Dendritic cell treated with granulocyte-macrophage colony-stimulating factor and Interleukin-4, amounts not matched to agents 40 ng/mL and 50 ng/mL, for 4 days (primary cell): ENCODE measurements at regions not wholly inside any gene's neighbourhood (a gene's known extent, or its start where the extent isn't known, plus 50 kb on each side); places are given as distances from the start of the nearest gene placed in this dataset.

Source experiments
- H3K27ac Mint-ChIP-seq: one replicate; pipeline ENCODE4 v1.8.0; 2022; ENCODE audit warnings: mild to moderate bottlenecking, mixed read lengths
- H3K27me3 Mint-ChIP-seq: one replicate; pipeline ENCODE4 v1.8.0; 2022; ENCODE audit warnings: mild to moderate bottlenecking, mixed read lengths
- H3K36me3 Mint-ChIP-seq: one replicate; pipeline ENCODE4 v1.8.0; 2022; ENCODE audit warnings: low read depth, mixed read lengths
- H3K4me1 Mint-ChIP-seq: one replicate; pipeline ENCODE4 v1.8.0; 2022; ENCODE audit warnings: low read depth, mixed read lengths
- H3K4me3 Mint-ChIP-seq: one replicate; pipeline ENCODE4 v1.8.0; 2022; ENCODE audit warnings: mild to moderate bottlenecking, moderate library complexity, mixed read lengths
- H3K9me3 Mint-ChIP-seq: one replicate; pipeline ENCODE4 v1.8.0; 2022; ENCODE audit warnings: mixed read lengths
- intact Hi-C: fragments of 100-400 bp; cut with micrococcal nuclease; formaldehyde crosslinking; loops from one replicate; pipeline ENCODE4 v1.15.0; 2022

DNA sequence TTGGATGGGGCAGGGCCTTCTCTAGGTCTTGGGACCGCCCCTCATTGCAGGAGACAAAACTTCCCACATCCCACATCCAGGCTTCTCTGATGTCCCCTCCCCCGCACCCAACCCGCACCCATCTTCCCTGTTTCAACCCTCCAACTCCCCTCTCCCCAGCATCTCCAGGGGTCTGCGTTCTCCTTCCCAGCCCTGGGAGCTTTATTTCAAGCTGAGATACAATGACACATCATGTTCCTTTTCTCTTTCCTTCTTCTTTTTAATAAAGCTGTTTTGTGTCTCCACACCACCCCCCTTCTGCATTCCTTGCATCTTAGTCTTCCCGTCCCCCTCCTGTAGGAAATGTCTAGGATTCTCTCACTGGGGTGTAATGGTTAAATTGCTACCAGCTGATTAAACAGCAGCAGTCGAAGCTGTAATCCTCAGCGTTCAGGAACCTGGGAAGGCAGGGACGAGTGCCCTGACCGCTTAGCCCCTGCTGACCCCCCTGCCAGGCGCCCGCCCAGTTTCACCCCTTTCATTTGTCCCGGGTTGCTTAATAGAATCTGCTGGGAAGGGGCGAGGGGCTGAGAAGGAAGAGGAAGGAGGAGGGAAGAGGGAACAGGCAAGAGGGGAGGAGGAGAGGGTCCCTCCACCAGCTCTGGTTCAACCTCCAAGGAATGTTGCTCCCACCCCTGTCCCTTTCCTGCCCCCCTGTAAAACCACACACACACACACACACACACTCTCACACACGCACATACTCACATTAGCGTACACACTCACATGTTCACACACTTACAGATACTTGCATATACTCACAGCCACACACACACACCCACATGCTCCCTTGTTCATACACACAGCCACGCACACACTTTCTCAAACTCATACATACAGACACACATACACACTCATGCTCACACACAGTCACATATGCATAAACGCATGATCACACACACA lies 104.5 kb upstream of the MED13L start:
- no peak overlapping the region for H3K4me3 Mint-ChIP-seq
- intact Hi-C loops = loop anchor here (10.0 kb wide), 1 partner anchor 47 kb away; no protein-coding TSS in a partner anchor
- peaks cover 45% of the 10 kb centered on the region for H3K27me3 Mint-ChIP-seq
- H3K9me3 Mint-ChIP-seq = no peaks in the 10 kb centered on the region
- H3K4me1 Mint-ChIP-seq = peaks cover 54% of the 10 kb centered on the region
- no peak overlapping the region for H3K27ac Mint-ChIP-seq
- no peaks in the 10 kb centered on the region for H3K36me3 Mint-ChIP-seq

- H3K27me3 Mint-ChIP-seq = peaks cover 44% of the 10 kb centered on the region
- H3K27ac Mint-ChIP-seq = no peak overlapping the region
- no peak overlapping the region for H3K4me3 Mint-ChIP-seq
- no peaks in the 10 kb centered on the region for H3K9me3 Mint-ChIP-seq
- H3K4me1 Mint-ChIP-seq = peaks cover 56% of the 10 kb centered on the region
- intact Hi-C loops = loop anchor here (10.0 kb wide), 1 partner anchor 48 kb away; no protein-coding TSS in a partner anchor
- H3K36me3 Mint-ChIP-seq = no peaks in the 10 kb centered on the region
Measured at GRCh38 chr12:116382686-116383530, 105.4 kb upstream of the MED13L start.

DNA sequence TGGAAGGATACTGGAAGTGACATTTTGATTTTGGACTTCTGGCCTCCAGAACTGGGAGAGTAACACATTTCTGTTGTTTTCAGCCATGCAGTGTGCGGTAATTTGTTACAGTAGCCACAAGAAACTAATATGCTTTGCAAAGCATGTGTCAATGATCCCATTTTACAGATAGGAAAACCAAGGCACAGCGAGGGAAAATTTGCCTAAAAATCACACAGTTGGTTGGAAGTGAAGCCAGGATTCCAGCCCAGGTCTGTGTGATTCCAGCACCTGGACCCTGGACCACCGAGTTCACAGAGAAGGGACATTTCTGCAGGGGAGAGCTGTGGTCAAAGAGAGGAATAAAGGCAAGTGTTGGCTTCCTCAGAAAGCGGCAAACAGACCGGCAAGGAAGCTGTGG lies 106.7 kb upstream of the MED13L start:
- Mint-ChIP-seq H3K9me3 (no peaks in the 10 kb centered on the region), H3K27ac (no peak overlapping the region), H3K4me1 (peaks cover 57% of the 10 kb centered on the region), H3K4me3 (no peak overlapping the region), H3K27me3 (peaks cover 45% of the 10 kb centered on the region), H3K36me3 (no peaks in the 10 kb centered on the region)
- intact Hi-C loops = loop anchor here (10.0 kb wide), 1 partner anchor 49 kb away; no protein-coding TSS in a partner anchor

DNA sequence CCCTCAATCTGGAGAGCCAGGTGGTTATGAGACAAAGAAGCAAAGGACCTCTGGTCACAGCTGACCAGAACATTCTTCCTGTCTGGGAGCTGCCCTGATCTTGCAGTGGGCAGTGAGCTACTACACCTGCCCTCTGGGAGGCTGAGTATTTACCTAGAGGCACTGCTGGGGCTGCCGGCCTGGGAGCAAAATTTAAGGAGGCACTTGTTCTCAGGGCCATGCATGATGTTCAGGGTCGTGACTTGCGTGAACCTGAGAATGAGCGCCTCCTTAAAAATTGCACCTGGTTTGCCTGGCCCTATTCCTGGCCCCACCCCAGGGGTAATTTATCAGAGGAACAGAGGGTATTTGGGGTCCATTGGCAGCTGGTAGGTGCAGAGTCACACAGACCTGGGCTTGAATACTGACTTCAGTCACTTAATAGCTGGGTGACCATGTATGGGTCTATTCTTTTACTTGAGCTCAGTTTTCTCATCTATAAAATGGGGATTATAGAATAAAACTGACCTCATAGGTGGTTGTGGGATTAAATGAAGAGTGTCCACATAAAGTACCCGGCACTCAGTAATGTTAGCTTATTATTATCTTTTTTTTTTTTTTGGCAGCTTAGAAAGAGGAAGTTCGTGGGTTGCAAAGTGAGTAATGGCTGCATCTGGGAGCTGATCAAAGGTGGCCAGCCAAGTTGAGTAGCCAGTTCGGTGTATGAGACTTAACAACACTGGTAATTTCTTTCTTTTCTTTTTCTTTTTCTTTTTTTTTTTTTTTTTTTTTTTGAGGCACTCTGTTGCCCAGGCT lies 107.4 kb upstream of the MED13L start:
- Mint-ChIP-seq H3K27ac (no peak overlapping the region), H3K9me3 (no peaks in the 10 kb centered on the region), H3K4me1 (peaks cover 51% of the 10 kb centered on the region), H3K27me3 (peaks cover 49% of the 10 kb centered on the region), H3K4me3 (no peak overlapping the region), H3K36me3 (no peaks in the 10 kb centered on the region)
- intact Hi-C loops = loop anchor here (10.0 kb wide), 1 partner anchor 50 kb away; no protein-coding TSS in a partner anchor

DNA sequence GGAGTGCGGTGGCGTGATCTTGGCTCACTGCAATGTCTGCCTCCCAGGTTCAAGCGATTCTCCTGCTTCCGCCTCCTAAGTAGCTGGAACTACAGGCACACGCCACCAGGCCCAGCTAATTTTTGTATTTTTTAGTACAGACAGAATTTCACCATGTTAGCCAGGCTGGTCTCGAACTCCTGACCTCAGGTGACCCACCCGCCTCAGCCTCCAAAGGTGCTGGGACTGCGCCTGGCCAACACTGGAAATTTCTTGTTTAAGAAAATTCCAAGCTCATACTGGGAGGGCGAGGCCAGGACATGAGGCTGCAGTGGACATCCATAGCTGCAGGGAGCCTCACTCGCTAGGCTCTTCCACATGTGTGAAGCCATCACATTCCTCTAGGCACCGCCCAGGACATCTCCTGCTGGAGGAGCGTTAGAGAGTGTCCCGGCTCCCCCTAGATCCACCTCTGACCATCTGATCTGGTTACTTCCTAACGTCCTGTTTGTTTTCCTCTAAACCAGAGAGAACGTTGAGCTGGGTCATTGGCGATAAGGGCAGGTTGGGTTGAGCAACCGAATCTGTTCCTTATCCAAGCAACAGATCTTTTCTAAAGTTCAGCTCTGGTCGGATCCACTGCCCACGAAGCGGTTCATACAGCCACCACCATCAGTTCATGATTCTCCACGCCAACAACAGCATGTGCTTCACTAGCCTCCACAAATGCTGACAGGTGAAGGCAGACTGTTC lies 108.2 kb upstream of the MED13L start:
- H3K9me3 Mint-ChIP-seq = no peaks in the 10 kb centered on the region
- H3K4me1 Mint-ChIP-seq = peaks cover 43% of the 10 kb centered on the region
- H3K27me3 Mint-ChIP-seq = peaks cover 42% of the 10 kb centered on the region
- no peak overlapping the region for H3K4me3 Mint-ChIP-seq
- H3K36me3 Mint-ChIP-seq = no peaks in the 10 kb centered on the region
- intact Hi-C loops = loop anchor here (10.0 kb wide), 1 partner anchor 51 kb away; no protein-coding TSS in a partner anchor
- H3K27ac Mint-ChIP-seq = no peak overlapping the region

GRCh38 chr12:116389326-116389725 lies 111.8 kb upstream of the MED13L start:
- Mint-ChIP-seq H3K36me3 (no peaks in the 10 kb centered on the region), H3K9me3 (no peaks in the 10 kb centered on the region), H3K27me3 (peaks cover 14% of the 10 kb centered on the region), H3K4me1 (peaks cover 32% of the 10 kb centered on the region), H3K4me3 (no peak overlapping the region), H3K27ac (no peak overlapping the region)
- intact Hi-C loops = loop anchor here (10.0 kb wide), 1 partner anchor 55 kb away; no protein-coding TSS in a partner anchor

- H3K27ac Mint-ChIP-seq = no peak overlapping the region
- intact Hi-C loops = loop anchor here (10.0 kb wide), 1 partner anchor 55 kb away; no protein-coding TSS in a partner anchor
- no peaks in the 10 kb centered on the region for H3K36me3 Mint-ChIP-seq
- H3K9me3 Mint-ChIP-seq = no peaks in the 10 kb centered on the region
- H3K4me3 Mint-ChIP-seq = no peak overlapping the region
- H3K4me1 Mint-ChIP-seq = peaks cover 27% of the 10 kb centered on the region
- H3K27me3 Mint-ChIP-seq = peaks cover 14% of the 10 kb centered on the region
Measured at GRCh38 chr12:116389990-116390389, 112.5 kb upstream of the MED13L start.

DNA sequence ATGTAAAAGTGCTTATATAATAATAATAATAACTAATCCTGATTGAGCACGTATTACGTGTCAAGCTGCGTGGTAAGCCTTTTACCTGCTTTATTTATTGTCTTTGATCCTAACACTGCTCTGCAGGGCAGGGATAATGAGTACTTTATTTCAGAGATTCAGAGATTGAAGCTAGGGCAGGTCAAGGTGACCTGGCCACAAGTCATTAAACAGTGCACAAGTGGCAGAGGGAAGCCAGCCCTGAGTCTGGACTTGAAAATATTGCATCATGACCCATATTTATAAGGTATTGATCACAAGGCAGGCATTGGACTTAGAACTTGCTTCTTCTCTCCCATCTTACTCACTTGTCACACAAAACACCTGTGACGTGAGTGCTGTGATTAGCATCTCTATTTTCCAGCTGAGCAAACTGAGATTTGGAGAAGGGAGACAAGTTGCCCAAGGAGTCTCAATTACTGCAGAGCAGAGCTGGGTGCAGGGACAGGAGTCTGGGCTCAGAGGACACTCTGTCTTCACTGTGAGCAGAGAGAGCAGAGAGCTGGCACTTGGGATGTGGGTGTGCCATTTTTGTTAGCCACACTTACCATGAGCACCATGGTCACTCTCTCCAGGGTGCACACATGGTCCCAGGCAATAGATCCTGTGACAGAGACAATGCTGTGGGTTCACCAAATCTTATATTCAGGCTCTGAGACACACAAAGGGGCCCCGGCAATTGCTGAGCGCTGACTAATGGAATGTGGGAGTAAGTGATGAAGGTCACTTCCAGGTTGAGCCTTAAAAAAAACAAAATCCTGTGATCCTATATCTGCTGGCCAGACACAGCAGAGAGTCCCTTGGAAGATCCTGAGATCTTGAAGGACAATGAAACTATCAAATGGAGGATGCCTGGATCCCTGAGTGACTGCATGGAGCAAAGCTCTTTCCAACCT lies 113.2 kb upstream of the MED13L start:
- peaks cover 25% of the 10 kb centered on the region for H3K4me1 Mint-ChIP-seq
- H3K4me3 Mint-ChIP-seq = no peak overlapping the region
- H3K27me3 Mint-ChIP-seq = peaks cover 14% of the 10 kb centered on the region
- intact Hi-C loops = no loop called here
- H3K36me3 Mint-ChIP-seq = no peaks in the 10 kb centered on the region
- no peak overlapping the region for H3K27ac Mint-ChIP-seq
- H3K9me3 Mint-ChIP-seq = no peaks in the 10 kb centered on the region

DNA sequence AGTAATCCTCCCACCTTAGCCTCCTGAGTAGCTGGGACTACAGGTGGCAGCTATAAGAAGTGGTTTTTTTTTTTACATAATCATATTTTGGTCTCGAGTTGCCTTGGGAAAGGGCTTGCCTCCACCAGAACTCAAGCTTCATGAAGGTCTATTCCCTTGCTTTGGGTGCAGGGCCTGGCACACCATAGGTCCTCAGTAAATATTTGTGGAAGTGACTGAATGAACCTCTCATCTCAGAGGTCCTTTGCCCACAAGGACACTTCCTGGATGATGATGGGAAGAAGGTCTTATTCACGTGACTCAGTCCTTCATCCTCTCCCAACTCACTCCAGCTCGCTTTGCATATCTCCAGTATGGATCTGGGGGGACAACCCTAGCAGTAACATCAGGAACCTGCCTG lies 114.0 kb upstream of the MED13L start:
- no peaks in the 10 kb centered on the region for H3K9me3 Mint-ChIP-seq
- intact Hi-C loops = no loop called here
- H3K4me1 Mint-ChIP-seq = peaks cover 21% of the 10 kb centered on the region
- no peaks in the 10 kb centered on the region for H3K36me3 Mint-ChIP-seq
- no peak overlapping the region for H3K27ac Mint-ChIP-seq
- peaks cover 11% of the 10 kb centered on the region for H3K27me3 Mint-ChIP-seq
- no peak overlapping the region for H3K4me3 Mint-ChIP-seq

DNA sequence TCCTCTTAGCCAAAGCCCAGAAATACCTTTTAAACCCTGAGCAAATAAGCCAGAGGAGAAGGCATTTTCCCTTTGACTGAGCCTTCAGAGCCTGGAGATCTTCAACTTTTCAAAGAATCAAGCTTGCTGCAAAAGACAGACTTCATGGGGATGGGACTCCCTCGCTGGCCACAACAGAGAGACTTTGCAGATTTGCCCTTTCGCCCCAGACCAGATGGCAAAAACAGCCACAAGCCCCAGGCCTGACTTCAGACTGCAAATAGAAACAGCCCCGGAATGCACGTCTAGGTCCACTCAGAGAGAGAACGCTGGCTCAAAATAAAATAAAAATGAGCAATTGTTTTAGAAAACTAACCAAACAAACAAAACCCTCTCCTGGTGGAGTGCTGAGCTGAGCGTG lies 114.6 kb upstream of the MED13L start:
- no peak overlapping the region for H3K4me3 Mint-ChIP-seq
- no peaks in the 10 kb centered on the region for H3K36me3 Mint-ChIP-seq
- no peaks in the 10 kb centered on the region for H3K9me3 Mint-ChIP-seq
- H3K4me1 Mint-ChIP-seq = peaks cover 21% of the 10 kb centered on the region
- no peak overlapping the region for H3K27ac Mint-ChIP-seq
- H3K27me3 Mint-ChIP-seq = peaks cover 9% of the 10 kb centered on the region
- intact Hi-C loops = no loop called here

GRCh38 chr12:116393255-116393654 lies 115.8 kb upstream of the MED13L start:
- Mint-ChIP-seq H3K4me1 (peaks cover 15% of the 10 kb centered on the region), H3K4me3 (no peak overlapping the region), H3K27me3 (peaks cover 9% of the 10 kb centered on the region), H3K27ac (peak overlapping the region; percentile 28), H3K36me3 (no peaks in the 10 kb centered on the region), H3K9me3 (peaks cover 7% of the 10 kb centered on the region)
- intact Hi-C loops = no loop called here
